ENCODE measurements at regions not wholly inside any gene's neighbourhood (a gene's known extent, or its start where the extent isn't known, plus 50 kb on each side); places are given as distances from the start of the nearest gene placed in this dataset.

- TF ChIP-seq, protein P1, sequence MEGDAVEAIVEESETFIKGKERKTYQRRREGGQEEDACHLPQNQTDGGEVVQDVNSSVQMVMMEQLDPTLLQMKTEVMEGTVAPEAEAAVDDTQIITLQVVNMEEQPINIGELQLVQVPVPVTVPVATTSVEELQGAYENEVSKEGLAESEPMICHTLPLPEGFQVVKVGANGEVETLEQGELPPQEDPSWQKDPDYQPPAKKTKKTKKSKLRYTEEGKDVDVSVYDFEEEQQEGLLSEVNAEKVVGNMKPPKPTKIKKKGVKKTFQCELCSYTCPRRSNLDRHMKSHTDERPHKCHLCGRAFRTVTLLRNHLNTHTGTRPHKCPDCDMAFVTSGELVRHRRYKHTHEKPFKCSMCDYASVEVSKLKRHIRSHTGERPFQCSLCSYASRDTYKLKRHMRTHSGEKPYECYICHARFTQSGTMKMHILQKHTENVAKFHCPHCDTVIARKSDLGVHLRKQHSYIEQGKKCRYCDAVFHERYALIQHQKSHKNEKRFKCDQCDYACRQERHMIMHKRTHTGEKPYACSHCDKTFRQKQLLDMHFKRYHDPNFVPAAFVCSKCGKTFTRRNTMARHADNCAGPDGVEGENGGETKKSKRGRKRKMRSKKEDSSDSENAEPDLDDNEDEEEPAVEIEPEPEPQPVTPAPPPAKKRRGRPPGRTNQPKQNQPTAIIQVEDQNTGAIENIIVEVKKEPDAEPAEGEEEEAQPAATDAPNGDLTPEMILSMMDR (IDR thresholded peaks at IDR 0.05) = no peak
- TF ChIP-seq ZFX (IDR thresholded peaks at IDR 0.05; ENCODE audit: borderline replicate concordance) = no peak
- no peak overlapping the region for H3K27ac ChIP-seq
These were observed 109.9 kb upstream of the TIAM2 start for GRCh38 chr6:154885214-154885613.

DNA sequence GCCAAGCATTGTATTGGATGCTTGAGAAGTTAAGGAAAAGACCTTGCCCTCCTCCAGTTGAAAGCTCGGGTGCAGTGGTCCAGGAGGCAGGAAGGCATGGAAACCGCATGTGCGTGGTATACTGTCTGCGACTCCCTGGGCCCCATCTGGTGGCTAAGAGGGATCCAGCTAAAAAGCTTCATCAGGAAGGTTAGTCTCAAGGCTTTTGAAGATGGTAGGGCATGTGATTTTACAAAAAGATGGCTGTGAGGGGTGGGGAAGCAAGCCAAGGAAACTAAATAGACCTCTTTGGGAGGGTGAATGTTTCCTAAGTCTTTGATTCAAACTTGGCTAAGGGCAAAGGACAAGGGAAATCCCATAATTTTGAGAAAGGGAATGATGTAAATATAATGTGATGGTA is 109.1 kb upstream of the TIAM2 start:
- TF ChIP-seq, protein P1 (IDR thresholded peaks at IDR 0.05) = no peak
- no peak for TF ChIP-seq ZFX (IDR thresholded peaks at IDR 0.05; ENCODE audit: borderline replicate concordance)
- no peak overlapping the region for H3K27ac ChIP-seq

DNA sequence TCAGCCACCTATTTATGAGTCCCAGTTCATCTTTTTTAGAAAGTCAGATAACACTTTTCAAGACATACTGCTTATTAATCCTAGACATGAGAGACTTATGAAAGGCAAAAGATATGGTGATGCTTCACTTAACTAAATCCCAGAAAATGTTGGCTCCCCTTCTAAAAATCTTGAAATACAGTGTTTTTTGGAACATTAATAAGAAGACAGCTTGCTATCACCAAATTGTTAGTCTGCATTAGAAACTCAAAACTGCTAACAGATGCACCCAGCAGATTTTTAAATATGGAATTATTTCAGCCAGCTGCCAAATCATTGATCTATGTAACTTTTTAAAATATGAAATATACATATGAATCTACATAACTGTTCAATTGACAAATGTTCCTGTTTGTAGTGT is 108.6 kb upstream of the TIAM2 start:
- H3K27ac ChIP-seq = no peak overlapping the region
- TF ChIP-seq, protein P1 (IDR thresholded peaks at IDR 0.05) = no peak
- no peak for TF ChIP-seq ZFX (IDR thresholded peaks at IDR 0.05; ENCODE audit: borderline replicate concordance)

GRCh38 chr6:154887051-154887450 is 108.1 kb upstream of the TIAM2 start:
- TF ChIP-seq, protein P1 (IDR thresholded peaks at IDR 0.05) = no peak
- no peak for TF ChIP-seq ZFX (IDR thresholded peaks at IDR 0.05; ENCODE audit: borderline replicate concordance)
- H3K27ac ChIP-seq = no peak overlapping the region

- no peak for TF ChIP-seq ZFX (IDR thresholded peaks at IDR 0.05; ENCODE audit: borderline replicate concordance)
- TF ChIP-seq, protein P1 (IDR thresholded peaks at IDR 0.05) = no peak
- H3K27ac ChIP-seq = no peak overlapping the region
These were observed 106.5 kb upstream of the TIAM2 start for GRCh38 chr6:154888421-154889295.

- TF ChIP-seq, protein P1 (IDR thresholded peaks at IDR 0.05) = no peak
- no peak for TF ChIP-seq ZFX (IDR thresholded peaks at IDR 0.05; ENCODE audit: borderline replicate concordance)
These were observed 104.2 kb upstream of the TIAM2 start for GRCh38 chr6:154890874-154891273.

DNA sequence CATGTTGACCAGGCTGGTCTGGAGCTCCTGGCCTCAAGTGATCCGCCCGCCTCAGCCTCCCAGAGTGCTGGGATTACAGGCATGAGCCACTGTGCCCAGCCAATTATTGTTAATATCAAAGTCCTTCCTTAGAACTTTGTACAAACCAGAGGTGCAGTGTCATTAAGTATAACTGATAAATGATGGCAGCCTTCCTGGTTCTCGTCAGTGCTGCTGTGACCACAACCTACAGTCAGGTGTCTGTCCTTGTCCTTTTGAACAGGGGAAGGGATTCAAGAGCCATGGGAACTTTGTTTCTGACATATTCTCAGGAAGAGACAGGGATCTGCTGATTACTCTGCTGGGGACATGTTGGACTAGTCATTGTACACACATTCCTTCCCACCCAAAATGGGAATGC is 103.2 kb upstream of the TIAM2 start:
- H3K27ac ChIP-seq = no peak overlapping the region
- no peak for TF ChIP-seq ZFX (IDR thresholded peaks at IDR 0.05; ENCODE audit: borderline replicate concordance)
- TF ChIP-seq, protein P1 (IDR thresholded peaks at IDR 0.05) = no peak

More at GRCh38 chr6:154890874-154891273, 104.2 kb upstream of the TIAM2 start:
- no peak overlapping the region for H3K27ac ChIP-seq
